COR-L47 (cell line): ENCODE measurements at regions not wholly inside any gene's neighbourhood (a gene's known extent, or its start where the extent isn't known, plus 50 kb on each side); places are given as distances from the start of the nearest gene placed in this dataset.

Experiments
- DNase-seq: peaks from one replicate; lab custom pipeline; 2025; lab: John Stamatoyannopoulos, UW

DNA sequence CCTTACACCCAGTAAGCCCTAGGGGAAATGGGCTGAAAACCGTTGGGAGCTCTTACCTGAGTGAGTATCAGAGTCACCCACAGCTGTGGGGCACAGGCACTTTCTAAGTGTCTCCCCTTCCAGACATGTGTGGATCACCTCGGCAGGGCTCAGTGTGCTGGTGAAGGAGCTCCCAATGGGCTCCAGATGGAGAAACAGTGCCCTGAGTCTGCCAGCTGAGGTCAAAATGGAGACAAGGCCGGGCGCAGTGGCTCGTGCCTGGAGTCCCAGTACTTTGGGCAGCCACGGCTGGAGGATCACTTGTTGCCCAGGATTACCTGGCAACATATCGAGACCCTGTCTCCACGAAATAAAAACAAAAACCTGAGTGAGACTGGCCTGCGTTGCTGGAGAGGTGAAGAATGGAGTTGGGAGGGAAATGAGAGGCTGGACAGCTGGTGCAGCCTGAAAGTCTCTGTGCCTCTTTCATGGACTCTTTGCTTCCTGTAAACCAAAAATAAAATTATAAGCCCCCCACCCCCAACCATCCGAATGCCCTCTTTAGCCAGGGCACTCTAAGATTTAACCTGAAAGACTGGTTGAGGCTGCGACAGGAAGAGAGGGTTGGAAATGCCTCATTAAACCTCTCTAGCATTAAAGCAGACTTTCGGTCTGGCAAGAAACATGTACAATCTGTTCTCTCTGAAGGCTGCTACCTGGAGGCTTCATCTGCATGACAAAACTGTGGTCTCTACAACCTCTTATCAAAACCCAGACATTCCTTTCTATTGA lies 111.8 kb downstream of the SNX19 start:
- DNase-seq = no peak

DNA sequence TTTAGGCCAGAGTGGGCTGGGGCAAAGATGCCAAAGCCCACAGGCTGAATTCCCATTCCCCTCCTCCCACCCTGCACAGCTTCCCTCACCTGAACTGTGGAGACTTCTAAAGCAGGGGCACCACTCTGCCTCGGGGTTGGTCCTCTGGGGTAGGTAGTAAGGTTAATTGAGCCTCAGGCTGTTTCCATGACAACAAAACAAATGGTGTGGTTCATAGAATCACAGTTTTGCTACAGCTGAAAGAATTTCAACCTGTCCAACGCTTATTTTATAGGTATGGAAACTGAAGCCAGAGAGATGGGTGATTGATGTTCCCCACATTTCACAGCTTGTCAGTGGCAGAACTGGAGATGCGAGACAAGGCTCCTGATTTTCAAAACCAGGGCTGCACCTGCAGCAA lies 109.5 kb downstream of the SNX19 start:
- no peak for DNase-seq

DNA sequence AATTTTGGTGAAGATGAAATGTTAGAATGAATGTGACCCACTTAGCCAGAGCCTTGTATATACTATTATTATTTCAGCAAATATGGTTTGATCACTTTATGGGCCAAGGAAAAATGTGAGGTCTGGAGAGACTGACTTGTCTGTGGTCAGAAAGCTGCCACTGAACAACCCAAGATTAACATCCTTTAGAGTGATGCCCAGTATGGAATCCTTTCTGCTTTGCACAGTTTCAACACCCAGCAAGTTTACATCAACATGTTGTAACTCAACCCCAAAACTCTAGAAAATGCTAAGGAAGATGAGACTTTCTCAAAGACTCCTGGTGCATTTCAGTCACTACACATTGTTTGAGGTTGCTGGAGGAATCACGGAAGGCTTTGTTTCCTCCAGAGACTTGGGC lies 107.7 kb downstream of the SNX19 start:
- no peak for DNase-seq

DNA sequence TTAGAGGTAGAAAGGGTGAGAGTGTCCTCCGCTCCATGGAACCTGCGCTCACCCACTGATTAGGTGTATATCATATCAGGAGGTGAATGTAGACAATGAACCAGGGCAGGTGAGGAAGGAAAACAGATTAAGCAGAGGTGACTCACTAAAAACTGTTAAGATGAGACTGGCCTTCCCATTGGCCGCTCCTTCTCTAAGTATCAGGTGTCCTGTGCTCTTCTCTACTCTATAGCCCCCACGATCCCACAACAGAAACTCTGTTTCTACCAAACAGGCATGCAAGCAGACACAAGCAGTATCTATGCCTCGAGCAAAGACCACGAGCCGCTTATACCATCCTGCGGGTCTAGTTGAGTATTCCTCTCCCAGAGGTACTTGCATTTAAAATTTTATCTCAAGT lies 103.1 kb downstream of the SNX19 start:
- DNase-seq = no peak

DNA sequence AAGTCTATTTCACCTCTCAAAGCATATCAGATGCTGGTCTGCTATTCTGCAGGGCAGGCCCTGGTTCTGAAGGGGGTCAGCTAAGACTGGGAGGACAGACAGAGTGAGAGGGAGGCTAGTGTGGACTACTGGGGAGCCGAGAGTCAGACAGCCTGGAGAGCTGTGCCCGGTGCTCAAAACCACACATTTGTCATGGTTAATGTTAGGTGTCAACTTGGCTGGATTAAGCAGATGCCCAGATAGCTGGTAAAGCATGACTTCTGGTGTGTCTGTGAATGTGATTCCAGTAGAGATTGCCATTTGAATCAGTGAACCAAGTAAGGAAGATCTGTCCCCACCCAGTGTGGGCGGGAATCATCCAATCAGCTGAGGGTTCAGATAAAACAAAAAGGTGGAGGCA lies 102.6 kb downstream of the SNX19 start:
- no peak for DNase-seq

DNA sequence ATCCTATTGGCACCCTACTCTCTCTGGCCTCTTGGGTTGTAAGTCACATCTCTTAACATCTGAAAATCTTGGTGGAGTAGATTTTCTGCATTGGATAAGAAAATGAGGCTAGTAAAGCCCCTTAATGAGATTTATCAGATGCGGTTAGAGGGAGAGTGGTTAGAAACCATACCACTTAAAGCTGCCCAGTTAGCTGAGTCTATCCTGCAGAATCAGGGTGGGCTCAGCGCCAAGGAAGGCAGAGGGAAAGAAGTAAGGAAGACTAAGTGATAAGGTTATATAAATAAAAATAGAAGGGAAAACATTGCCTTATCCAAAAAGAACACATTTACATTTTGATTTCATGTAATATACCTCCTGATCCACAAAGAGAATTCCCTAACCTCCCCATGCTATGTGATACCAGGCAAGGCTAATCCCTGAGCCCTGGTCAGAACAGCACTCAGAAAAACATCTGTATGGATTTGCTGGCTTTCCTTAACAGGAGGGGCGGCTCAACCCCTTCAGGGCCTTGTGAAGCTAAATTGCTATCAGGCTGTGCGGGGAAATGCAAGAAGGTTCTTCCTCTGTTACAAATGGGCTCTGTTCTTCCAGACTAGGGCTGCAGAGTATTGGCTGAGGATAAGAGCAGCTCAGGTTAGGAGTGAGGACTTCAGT lies 101.7 kb downstream of the SNX19 start:
- DNase-seq = no peak

DNA sequence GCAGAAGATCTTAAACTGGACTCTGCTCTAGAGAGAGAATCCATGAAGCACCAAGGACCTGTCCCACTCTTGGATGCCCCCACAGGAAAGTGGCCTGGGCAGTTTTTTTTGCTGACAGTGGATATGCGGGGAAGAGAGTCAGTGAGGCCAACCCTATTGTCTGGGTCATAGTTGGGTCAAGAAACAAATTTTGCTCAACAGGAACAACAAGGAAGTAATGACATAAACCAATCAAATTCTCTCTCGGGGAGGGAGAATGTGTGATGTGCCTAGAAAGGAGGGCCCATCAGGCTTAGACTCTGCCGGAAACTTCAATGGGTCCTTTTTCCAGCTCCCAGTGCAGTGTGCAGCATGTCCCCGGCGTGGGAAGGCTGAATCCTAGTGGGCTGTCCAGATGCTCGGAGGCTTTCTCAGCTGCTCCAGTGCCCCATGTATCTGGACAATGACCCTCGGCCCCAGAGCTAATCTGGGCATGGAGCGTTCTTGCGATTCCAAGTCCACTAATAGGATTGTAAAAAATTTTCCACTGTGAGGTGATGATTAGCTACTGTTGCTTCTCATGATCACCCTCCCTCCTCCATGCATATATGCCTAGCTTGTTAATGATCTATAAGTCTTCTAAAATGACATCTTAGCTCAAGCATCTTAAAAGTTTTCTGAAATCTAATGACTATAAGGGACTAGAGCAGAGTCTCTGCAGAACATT lies 101.0 kb downstream of the SNX19 start:
- no peak for DNase-seq

DNA sequence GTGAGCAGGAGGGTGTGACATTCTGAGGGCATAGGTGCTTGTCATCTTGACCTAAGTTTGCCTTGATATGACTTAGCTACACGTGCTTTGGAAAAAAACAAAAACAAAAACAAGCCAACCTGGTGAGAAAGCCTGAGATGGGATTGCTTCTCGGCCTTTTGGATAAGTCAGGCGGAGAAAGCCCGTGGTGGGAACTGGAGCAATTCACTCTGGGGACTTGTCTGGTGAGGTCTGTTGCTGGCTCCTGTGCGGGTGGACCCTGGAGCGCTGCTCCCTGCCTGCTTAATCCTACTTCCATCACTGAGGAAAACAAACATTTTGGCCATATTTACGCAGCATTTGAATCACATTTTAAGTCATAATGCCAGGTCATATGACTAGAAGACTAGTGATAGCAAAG lies 100.3 kb downstream of the SNX19 start:
- DNase-seq = no peak

DNA sequence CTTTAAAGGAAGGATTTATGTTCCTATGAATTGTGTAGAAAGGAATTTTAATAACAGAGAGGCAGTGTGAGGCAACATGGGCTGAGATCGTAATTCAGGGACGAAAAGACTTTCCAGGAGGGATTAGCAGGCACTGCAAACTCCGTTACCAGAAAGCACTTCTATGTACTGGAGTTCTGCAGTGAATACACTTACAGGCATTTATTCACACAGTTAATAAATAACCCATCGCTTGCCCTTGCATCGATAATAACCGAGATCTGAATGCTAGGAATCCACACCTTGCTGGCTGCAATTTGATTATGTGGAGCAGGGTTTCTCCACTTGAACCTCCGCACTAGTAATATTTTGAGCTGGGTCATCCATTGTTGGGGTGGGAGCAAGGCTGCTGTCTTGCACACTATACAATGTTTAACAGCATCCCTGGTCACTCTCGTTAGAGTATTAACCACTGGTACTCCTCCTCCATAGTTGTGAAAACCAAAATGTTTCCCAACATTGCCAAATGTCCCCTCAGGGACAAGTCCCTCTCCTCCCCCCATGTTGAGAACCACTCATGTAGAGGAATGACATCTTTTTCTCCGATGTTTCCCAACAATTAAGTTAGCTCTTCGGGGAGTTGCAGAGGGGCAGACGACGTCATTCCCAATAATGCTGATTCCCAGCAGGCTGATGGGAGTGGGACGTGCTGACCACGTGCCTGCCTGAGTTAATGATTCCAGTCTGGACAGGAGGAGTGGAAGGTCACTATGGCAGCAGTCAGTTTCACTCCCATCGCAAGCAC lies 99.5 kb downstream of the SNX19 start:
- no peak for DNase-seq

DNA sequence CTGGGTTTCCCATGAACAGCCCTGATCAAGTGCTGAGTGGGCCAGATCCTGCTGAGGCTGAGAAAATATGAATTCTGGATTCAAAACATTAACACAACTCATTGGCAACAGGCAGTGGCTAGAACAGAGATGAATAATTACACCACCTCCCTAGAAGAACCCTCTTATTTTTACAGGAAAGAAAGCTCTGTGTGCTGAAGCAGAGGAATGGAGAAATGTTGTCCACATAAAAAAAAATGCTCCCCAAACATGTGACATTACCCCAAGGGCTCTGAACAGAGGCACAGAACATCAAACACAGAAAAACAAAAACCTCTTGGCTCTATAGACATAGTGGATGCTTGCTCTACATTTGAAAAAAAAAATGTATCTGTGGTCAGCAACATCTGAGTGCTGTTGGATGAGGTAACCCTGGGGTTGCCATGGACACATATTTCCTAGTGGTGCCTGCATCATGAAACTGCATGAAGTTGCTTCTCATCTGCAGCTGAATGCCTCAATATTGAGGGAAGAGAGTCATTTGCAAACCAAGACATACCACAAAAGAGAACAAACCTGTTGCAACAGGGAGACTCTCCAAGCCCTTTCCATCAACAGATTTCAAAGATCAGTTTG lies 98.8 kb downstream of the SNX19 start:
- no peak for DNase-seq

DNA sequence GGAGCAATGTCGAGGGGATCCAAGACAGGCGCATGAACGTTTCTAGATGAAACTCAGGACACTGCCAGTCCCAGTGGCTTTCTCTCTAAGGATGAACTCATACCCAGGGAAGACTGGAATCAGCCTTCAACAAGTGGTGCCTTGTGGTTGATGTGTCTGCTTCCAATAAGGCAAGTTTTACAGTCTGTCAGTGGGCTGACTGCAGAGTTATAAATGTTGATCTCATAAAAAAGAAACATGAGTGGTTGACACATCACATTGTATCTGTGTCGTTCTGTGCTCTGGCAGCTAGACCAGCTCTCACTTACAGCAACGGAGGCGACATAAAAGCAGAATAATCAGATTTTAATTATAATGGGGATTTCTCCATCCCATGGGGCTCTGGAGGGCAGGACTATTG lies 96.7 kb downstream of the SNX19 start:
- no peak for DNase-seq
